Amniotic epithelial cell (primary cell): ENCODE measurements at regions not wholly inside any gene's neighbourhood (a gene's known extent, or its start where the extent isn't known, plus 50 kb on each side); places are given as distances from the start of the nearest gene placed in this dataset.
"Not testable (repeated sequence)": the region's sequence is repeated elsewhere in the genome, so short reads cannot be mapped to it uniquely, and the experiment has no call there.

ENCODE experiments used
- DNase-seq: peaks from one replicate; pipeline ENCODE4 v3.0.0-alpha.2; 2010; ENCODE audit warnings: low read depth

GRCh38 chr4:38519666-38520065, 144.3 kb upstream of the KLF3 start:
- DNase-seq = no peak

- DNase-seq = no peak
These were observed 140.9 kb upstream of the KLF3 start for GRCh38 chr4:38523054-38523453.

GRCh38 chr4:38523524-38524448, 140.2 kb upstream of the KLF3 start:
- peak; percentile 1 for DNase-seq

GRCh38 chr4:38526412-38526811, 137.6 kb upstream of the KLF3 start:
- DNase-seq = no peak

- no peak for DNase-seq
These were observed 134.5 kb upstream of the KLF3 start for GRCh38 chr4:38529189-38530115.

GRCh38 chr4:38530486-38530885, 133.5 kb upstream of the KLF3 start:
- no peak for DNase-seq

GRCh38 chr4:38531141-38531727, 132.8 kb upstream of the KLF3 start:
- DNase-seq = no peak

- no peak for DNase-seq
These were observed 131.0 kb upstream of the KLF3 start for GRCh38 chr4:38532908-38533499.

GRCh38 chr4:38534344-38535045, 129.5 kb upstream of the KLF3 start:
- DNase-seq = no peak

- DNase-seq = not testable (repeated sequence)
These were observed 128.9 kb upstream of the KLF3 start for GRCh38 chr4:38535071-38535470.

GRCh38 chr4:38535717-38536116, 128.3 kb upstream of the KLF3 start:
- DNase-seq = no peak

- DNase-seq = no peak
These were observed 127.3 kb upstream of the KLF3 start for GRCh38 chr4:38536716-38537115.

GRCh38 chr4:38537666-38538065, 126.3 kb upstream of the KLF3 start:
- no peak for DNase-seq

- DNase-seq = no peak
These were observed 125.5 kb upstream of the KLF3 start for GRCh38 chr4:38538517-38538916.

GRCh38 chr4:38539501-38539900, 124.5 kb upstream of the KLF3 start:
- DNase-seq = no peak

- no peak for DNase-seq
These were observed 116.9 kb upstream of the KLF3 start for GRCh38 chr4:38547052-38547451.

GRCh38 chr4:38548256-38548655, 115.7 kb upstream of the KLF3 start:
- DNase-seq = no peak

- no peak for DNase-seq
These were observed 104.6 kb upstream of the KLF3 start for GRCh38 chr4:38559374-38559773.

- DNase-seq = no peak
These were observed 103.7 kb upstream of the KLF3 start for GRCh38 chr4:38560340-38560739.

- peak; percentile 3 for DNase-seq
These were observed 103.0 kb upstream of the KLF3 start for GRCh38 chr4:38560768-38561558.
